Stimulated activated effector memory CD8-positive, alpha-beta T cell treated with anti-CD3 and anti-CD28 coated beads, Interleukin-12 subunit alpha, Interleukin-12 subunit beta, amount 100 ng/mL, for 72 hours (primary cell): ENCODE measurements at regions not wholly inside any gene's neighbourhood (a gene's known extent, or its start where the extent isn't known, plus 50 kb on each side); places are given as distances from the start of the nearest gene placed in this dataset.
"Not testable (repeated sequence)": the region's sequence is repeated elsewhere in the genome, so short reads cannot be mapped to it uniquely, and the experiment has no call there.

Source experiments
- ATAC-seq: fragments of 150-1000 bp; cut with Tn5 transposase; 2 replicates; pipeline ENCODE4 v1.10.0; 2021
- DNase-seq, 2 donors: peaks; one replicate each; pipeline ENCODE4 v3.0.0; 2021 to 2022; ENCODE audit warnings: low spot score in 2 of 2
- H3K27ac Mint-ChIP-seq: one replicate; pipeline ENCODE4 v1.8.0; 2022; ENCODE audit warnings: mild to moderate bottlenecking, mixed read lengths
- H3K36me3 Mint-ChIP-seq: one replicate; pipeline ENCODE4 v1.8.0; 2022; ENCODE audit warnings: mild to moderate bottlenecking, mixed read lengths
- H3K4me1 Mint-ChIP-seq: one replicate; pipeline ENCODE4 v1.8.0; 2022; ENCODE audit warnings: mixed read lengths
- H3K4me3 Mint-ChIP-seq: one replicate; pipeline ENCODE4 v1.8.0; 2022; ENCODE audit warnings: mild to moderate bottlenecking, mixed read lengths
- H3K9me3 Mint-ChIP-seq: one replicate; pipeline ENCODE4 v1.8.0; 2022; ENCODE audit warnings: mixed read lengths

GRCh38 chr4:150016621-150017020 lies 61.6 kb upstream of the DCLK2 start:
- not testable (repeated sequence) for DNase-seq, H3K9me3 Mint-ChIP-seq, H3K36me3 Mint-ChIP-seq, ATAC-seq, H3K4me1 Mint-ChIP-seq, H3K4me3 Mint-ChIP-seq, H3K27ac Mint-ChIP-seq

GRCh38 chr4:150018257-150018656 lies 60.0 kb upstream of the DCLK2 start:
- no peak for DNase-seq
- H3K4me1 Mint-ChIP-seq: no peaks in the 10 kb centered on the region
- H3K27ac Mint-ChIP-seq: no peak overlapping the region
- H3K4me3 Mint-ChIP-seq: no peak overlapping the region
- no peak for ATAC-seq
- peaks cover 2% of the 10 kb centered on the region for H3K9me3 Mint-ChIP-seq
- no peaks in the 10 kb centered on the region for H3K36me3 Mint-ChIP-seq

- ATAC-seq: no peak
- no peaks in the 10 kb centered on the region for H3K4me1 Mint-ChIP-seq
- no peak overlapping the region for H3K4me3 Mint-ChIP-seq
- DNase-seq: no peak
- H3K9me3 Mint-ChIP-seq: peaks cover 10% of the 10 kb centered on the region
- H3K27ac Mint-ChIP-seq: no peak overlapping the region
- H3K36me3 Mint-ChIP-seq: no peaks in the 10 kb centered on the region
Measured at GRCh38 chr4:150021483-150021882, 56.8 kb upstream of the DCLK2 start.

GRCh38 chr4:150023489-150023888 lies 54.8 kb upstream of the DCLK2 start:
- no peaks in the 10 kb centered on the region for H3K4me1 Mint-ChIP-seq
- no peaks in the 10 kb centered on the region for H3K36me3 Mint-ChIP-seq
- H3K27ac Mint-ChIP-seq: no peak overlapping the region
- ATAC-seq: no peak
- H3K9me3 Mint-ChIP-seq: peaks cover 13% of the 10 kb centered on the region
- no peak overlapping the region for H3K4me3 Mint-ChIP-seq
- DNase-seq: no peak

- not testable (repeated sequence) for H3K27ac Mint-ChIP-seq, ATAC-seq, H3K36me3 Mint-ChIP-seq, DNase-seq, H3K4me1 Mint-ChIP-seq, H3K4me3 Mint-ChIP-seq
- peaks cover 11% of the 10 kb centered on the region for H3K9me3 Mint-ChIP-seq
Measured at GRCh38 chr4:150026987-150027386, 51.3 kb upstream of the DCLK2 start.
